HEK293 (cell line): ENCODE measurements at regions not wholly inside any gene's neighbourhood (a gene's known extent, or its start where the extent isn't known, plus 50 kb on each side); places are given as distances from the start of the nearest gene placed in this dataset.
"Not testable (repeated sequence)": the region's sequence is repeated elsewhere in the genome, so short reads cannot be mapped to it uniquely, and the experiment has no call there.

Source experiments
- HOXC10 ChIP-seq: sonication (generic); formaldehyde crosslinking; IDR thresholded peaks from 2 replicates; pipeline ENCODE4 v1.8.1; 2023; ENCODE audit warnings: mild to moderate bottlenecking, missing genetic modification reagents
- ZNF37A ChIP-seq: fragments of 450-650 bp; IDR thresholded peaks from 2 replicates; pipeline ENCODE4 v1.5.1; 2018; ENCODE audit warnings: missing biosample characterization, missing genetic modification characterization
- ZNF423 ChIP-seq: fragments of 450-650 bp; formaldehyde crosslinking; IDR thresholded peaks from 2 replicates; pipeline ENCODE4 v1.5.1; 2016; ENCODE audit warnings: missing biosample characterization, missing genetic modification characterization
- TF ChIP-seq, protein P1 (sequence below): fragments of 450-650 bp; formaldehyde crosslinking; IDR thresholded peaks from 2 replicates; pipeline ENCODE4 v1.5.1; 2017; ENCODE audit warnings: missing biosample characterization, missing genetic modification characterization
- TF ChIP-seq, protein P2 (sequence below): fragments of 450-650 bp; formaldehyde crosslinking; IDR thresholded peaks from 2 replicates; pipeline ENCODE4 v1.5.1; 2017; ENCODE audit warnings: missing biosample characterization, missing genetic modification characterization
- TF ChIP-seq, protein P3 (sequence below): fragments of 450-650 bp; formaldehyde crosslinking; IDR thresholded peaks from 2 replicates; pipeline ENCODE4 v1.5.1; 2016; ENCODE audit warnings: missing biosample characterization, missing genetic modification characterization

DNA sequence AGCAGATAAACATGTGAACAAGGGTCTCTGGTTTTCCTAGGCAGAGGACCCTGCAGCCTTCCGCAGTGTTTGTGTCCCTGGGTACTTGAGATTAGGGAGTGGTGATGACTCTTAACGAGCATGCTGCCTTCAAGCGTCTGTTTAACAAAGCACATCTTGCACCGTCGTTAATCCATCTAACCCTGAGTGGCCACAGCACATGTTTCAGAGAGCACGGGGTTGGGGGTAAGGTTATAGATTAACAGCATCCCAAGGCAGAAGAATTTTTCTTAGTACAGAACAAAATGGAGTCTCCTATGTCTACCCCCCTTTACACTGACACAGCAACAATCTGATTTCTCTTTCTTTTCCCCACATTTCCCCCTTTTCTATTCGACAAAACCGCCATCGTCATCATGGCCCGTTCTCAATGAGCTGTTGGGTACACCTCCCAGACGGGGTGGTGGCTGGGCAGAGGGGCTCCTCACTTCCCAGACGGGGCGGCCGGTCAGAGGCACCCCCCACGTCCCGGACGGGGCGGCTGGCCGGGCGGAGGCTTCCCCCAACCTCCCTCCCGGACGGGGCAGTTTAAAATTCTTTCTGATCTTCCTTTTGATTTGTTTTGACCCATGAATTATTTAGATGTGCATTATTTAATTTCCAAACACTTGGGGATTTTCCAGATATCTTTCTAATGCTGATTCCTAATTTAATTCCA, 171.7 kb upstream of the RAB6C start:
- TF ChIP-seq, protein P1, sequence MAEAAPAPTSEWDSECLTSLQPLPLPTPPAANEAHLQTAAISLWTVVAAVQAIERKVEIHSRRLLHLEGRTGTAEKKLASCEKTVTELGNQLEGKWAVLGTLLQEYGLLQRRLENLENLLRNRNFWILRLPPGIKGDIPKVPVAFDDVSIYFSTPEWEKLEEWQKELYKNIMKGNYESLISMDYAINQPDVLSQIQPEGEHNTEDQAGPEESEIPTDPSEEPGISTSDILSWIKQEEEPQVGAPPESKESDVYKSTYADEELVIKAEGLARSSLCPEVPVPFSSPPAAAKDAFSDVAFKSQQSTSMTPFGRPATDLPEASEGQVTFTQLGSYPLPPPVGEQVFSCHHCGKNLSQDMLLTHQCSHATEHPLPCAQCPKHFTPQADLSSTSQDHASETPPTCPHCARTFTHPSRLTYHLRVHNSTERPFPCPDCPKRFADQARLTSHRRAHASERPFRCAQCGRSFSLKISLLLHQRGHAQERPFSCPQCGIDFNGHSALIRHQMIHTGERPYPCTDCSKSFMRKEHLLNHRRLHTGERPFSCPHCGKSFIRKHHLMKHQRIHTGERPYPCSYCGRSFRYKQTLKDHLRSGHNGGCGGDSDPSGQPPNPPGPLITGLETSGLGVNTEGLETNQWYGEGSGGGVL (tag by site-specific recombination): not testable (repeated sequence)
- TF ChIP-seq, protein P2, sequence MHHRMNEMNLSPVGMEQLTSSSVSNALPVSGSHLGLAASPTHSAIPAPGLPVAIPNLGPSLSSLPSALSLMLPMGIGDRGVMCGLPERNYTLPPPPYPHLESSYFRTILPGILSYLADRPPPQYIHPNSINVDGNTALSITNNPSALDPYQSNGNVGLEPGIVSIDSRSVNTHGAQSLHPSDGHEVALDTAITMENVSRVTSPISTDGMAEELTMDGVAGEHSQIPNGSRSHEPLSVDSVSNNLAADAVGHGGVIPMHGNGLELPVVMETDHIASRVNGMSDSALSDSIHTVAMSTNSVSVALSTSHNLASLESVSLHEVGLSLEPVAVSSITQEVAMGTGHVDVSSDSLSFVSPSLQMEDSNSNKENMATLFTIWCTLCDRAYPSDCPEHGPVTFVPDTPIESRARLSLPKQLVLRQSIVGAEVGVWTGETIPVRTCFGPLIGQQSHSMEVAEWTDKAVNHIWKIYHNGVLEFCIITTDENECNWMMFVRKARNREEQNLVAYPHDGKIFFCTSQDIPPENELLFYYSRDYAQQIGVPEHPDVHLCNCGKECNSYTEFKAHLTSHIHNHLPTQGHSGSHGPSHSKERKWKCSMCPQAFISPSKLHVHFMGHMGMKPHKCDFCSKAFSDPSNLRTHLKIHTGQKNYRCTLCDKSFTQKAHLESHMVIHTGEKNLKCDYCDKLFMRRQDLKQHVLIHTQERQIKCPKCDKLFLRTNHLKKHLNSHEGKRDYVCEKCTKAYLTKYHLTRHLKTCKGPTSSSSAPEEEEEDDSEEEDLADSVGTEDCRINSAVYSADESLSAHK (tag by site-specific recombination): not testable (repeated sequence)
- not testable (repeated sequence) for TF ChIP-seq HOXC10 (CRISPR knock-in tag); ZNF37A; ZNF423
- TF ChIP-seq, protein P3, sequence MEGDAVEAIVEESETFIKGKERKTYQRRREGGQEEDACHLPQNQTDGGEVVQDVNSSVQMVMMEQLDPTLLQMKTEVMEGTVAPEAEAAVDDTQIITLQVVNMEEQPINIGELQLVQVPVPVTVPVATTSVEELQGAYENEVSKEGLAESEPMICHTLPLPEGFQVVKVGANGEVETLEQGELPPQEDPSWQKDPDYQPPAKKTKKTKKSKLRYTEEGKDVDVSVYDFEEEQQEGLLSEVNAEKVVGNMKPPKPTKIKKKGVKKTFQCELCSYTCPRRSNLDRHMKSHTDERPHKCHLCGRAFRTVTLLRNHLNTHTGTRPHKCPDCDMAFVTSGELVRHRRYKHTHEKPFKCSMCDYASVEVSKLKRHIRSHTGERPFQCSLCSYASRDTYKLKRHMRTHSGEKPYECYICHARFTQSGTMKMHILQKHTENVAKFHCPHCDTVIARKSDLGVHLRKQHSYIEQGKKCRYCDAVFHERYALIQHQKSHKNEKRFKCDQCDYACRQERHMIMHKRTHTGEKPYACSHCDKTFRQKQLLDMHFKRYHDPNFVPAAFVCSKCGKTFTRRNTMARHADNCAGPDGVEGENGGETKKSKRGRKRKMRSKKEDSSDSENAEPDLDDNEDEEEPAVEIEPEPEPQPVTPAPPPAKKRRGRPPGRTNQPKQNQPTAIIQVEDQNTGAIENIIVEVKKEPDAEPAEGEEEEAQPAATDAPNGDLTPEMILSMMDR (tag by site-specific recombination): not testable (repeated sequence)
